HTR-8/SVneo (cell line): ENCODE measurements at regions not wholly inside any gene's neighbourhood (a gene's known extent, or its start where the extent isn't known, plus 50 kb on each side); places are given as distances from the start of the nearest gene placed in this dataset.

Experiments used
- DNase-seq: peaks from one replicate; pipeline ENCODE4 v3.0.0; 2011; ENCODE audit warnings: low spot score, mixed read lengths; ENCODE audit not compliant: insufficient read length
- FAIRE-seq: peaks from 2 replicates; lab custom pipeline; 2011; peaks lifted over from hg19 to GRCh38; lab: Jason Lieb, UNC

GRCh38 chr4:96093563-96093962 is 253.7 kb downstream of the PDHA2 start:
- DNase-seq (no peak), FAIRE-seq (no peak)

GRCh38 chr4:96094183-96094582 is 254.3 kb downstream of the PDHA2 start:
- FAIRE-seq (no peak), DNase-seq (no peak)

GRCh38 chr4:96097040-96097607 is 257.2 kb downstream of the PDHA2 start:
- FAIRE-seq (no peak), DNase-seq (no peak)

- FAIRE-seq (no peak), DNase-seq (no peak)
These were observed 257.8 kb downstream of the PDHA2 start for GRCh38 chr4:96097693-96098092.

DNA sequence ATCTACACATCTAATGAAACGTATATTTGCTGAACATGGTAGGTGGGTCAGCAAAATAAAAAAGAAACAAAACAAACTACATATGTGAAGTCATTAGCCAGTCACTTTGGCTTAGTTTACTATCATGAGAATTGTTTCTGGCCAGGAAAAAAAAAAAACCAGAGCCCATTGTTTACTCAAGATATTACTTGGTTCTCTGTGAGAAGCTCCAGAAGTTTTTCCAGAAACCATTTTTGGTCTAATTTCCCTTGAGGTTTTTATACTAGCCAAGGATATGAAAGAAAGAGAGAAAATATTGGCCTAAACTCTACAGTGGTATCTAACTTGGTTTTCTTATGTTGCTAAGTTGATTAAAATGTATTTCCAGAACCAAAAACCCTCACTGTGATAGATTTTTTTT is 259.1 kb downstream of the PDHA2 start:
- FAIRE-seq = no peak
- DNase-seq = no peak

DNA sequence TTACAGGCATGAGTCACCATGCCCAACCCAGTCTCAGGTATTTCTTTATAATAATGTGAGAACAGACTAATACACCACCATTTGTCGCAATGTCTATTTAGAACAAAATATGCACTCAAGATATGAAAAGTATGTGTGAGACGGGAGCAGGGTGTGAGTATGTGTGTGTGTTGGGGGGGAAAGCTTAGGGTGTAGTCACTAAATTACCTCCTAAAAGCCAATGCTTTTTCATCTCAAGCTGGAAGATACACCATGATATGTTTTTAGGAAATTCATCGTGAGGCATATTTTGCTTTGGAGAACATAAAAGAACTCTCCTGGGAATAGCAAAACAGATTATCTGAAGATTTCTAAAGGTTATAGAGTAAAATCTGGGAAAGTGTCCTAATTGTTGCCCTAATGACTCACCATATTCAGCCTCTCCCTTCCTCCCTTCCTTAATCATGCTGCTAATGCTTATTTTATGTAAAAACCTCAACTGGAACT is 262.7 kb downstream of the PDHA2 start:
- FAIRE-seq (no peak), DNase-seq (no peak)

- no peak for DNase-seq
- FAIRE-seq = no peak
These were observed 263.2 kb downstream of the PDHA2 start for GRCh38 chr4:96103086-96103485.

DNA sequence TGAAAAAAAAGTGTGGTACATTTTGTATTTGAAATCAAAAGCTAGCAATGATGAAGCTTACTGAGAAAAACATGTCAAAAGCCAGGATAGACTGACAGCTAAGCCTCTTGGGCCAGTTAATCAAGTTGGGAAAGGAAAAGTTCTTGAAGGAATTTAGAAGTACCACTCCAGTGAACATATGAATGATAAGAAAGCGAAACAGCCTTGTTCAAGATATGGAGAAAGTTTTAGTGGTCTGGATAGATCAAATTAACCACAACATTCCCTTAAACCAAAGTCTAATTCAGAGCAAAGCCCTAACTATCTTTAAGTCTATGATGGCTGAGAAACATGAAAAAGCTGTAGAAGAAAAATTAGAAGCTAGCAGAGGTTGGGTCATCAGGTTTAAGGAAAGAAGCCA is 268.3 kb downstream of the PDHA2 start:
- no peak for FAIRE-seq
- DNase-seq = no peak

- FAIRE-seq (no peak), DNase-seq (no peak)
These were observed 272.7 kb downstream of the PDHA2 start for GRCh38 chr4:96112631-96113030.

- no peak for DNase-seq
- no peak for FAIRE-seq
These were observed 280.3 kb downstream of the PDHA2 start for GRCh38 chr4:96120206-96120605.

DNA sequence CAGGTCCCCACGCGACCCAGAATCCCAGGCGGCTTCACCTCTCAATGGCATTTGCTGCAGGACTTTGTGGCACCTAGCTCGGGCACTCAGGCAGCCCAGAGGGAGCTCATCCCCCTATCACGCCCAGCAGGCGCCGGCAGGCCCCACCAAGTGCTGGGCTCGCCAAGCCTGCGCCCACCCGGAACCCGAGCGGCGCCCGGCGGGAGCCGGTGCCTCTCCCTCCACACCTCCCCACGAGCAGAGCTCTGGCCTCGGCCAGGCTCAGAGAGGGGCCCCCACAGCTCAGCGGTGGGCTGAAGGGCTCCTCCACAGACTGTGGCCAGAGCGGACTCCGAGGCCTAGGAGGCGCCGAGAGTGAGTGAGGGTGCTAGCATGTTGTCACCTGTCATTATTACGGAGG is 286.3 kb downstream of the PDHA2 start:
- FAIRE-seq = no peak
- no peak for DNase-seq

DNA sequence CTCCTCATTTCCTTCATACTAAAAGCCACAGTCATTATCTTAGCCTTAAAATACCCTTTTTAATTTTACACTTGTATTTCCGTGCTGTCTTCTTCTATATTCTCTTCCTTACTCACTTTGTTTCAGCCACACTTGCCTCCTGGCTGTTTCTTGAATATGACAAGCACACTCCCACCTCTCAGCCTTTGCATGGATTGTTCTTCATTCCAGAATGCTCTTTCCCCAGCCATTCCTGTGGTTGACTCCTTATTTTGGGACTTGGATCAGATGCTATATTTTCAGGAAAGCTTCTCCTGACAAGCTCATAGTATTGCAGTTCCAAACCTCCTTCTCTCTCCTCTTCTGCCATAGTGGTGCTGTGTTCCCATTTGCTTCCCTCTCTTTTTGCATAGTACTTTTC is 291.3 kb downstream of the PDHA2 start:
- no peak for FAIRE-seq
- no peak for DNase-seq

GRCh38 chr4:96134806-96135205 is 294.9 kb downstream of the PDHA2 start:
- no peak for FAIRE-seq

GRCh38 chr4:96136056-96136455 is 296.2 kb downstream of the PDHA2 start:
- FAIRE-seq = no peak
- no peak for DNase-seq

More at GRCh38 chr4:96134806-96135205, 294.9 kb downstream of the PDHA2 start:
- DNase-seq = no peak

- no peak for FAIRE-seq
- DNase-seq = no peak
These were observed 299.5 kb downstream of the PDHA2 start for GRCh38 chr4:96139251-96139929.

DNA sequence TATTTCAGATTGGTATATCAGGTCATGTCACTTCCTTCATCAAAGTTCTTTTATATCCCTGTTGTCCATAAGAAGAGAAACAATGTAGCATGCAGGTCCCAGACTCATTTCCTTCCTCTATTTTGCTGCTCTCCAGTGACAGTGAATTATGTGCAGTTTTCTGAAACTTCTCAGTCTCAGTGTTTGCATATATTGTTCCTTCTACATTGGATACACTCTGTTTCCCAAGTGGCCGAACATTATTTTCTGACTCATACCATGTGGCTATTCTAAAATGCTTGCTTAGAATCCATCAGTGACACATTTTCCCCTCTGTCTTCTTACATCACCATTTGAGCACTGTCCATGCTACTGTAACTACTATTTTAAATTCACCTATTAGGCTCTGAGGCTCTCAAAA is 305.7 kb downstream of the PDHA2 start:
- DNase-seq = no peak
- FAIRE-seq = no peak

GRCh38 chr4:96146686-96147085 is 306.8 kb downstream of the PDHA2 start:
- DNase-seq (no peak), FAIRE-seq (no peak)

- FAIRE-seq (no peak), DNase-seq (no peak)
These were observed 310.0 kb downstream of the PDHA2 start for GRCh38 chr4:96149894-96150293.

DNA sequence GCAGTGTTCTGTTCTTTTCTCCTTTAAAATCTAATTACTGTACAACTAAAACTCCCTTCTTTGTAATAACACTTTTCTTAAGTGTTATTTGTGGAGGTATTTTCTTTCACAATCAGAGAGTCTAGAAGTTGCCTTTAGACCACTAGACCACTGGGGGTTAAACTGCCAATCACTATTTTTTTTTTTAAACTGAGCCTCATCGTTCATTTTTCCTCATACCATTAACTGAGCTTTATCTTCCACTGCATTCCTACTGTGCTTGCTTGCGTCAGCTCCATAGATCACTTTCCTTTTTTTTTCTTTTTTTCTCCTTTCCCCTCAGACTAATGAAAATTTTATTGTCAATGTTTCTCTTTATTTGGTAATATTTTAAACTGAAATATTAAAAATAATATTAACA is 310.6 kb downstream of the PDHA2 start:
- FAIRE-seq (no peak), DNase-seq (no peak)

- FAIRE-seq (no peak), DNase-seq (no peak)
These were observed 312.9 kb downstream of the PDHA2 start for GRCh38 chr4:96152824-96153223.

DNA sequence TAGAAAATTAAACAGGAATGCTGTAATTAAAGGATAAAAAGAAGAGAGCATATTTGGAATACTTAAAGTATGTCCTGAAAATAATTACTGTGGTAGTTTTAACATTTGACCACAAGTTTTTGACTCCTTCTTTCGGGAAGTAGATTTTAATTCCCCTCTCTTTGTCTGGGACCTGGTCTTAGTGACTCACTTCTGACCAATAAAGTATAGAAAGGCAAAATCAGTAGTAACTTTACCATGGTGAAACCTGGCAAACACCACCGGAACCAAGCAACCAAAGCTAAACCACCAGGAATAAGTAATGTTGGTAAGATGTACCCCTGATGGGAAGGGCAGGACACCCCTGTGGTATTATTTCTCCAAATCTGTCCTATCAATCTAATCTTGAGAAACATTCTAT is 314.8 kb downstream of the PDHA2 start:
- no peak for FAIRE-seq
- no peak for DNase-seq

- no peak for FAIRE-seq
- DNase-seq = no peak
These were observed 322.7 kb downstream of the PDHA2 start for GRCh38 chr4:96162636-96163035.
